ENCODE measurements at regions not wholly inside any gene's neighbourhood (a gene's known extent, or its start where the extent isn't known, plus 50 kb on each side); places are given as distances from the start of the nearest gene placed in this dataset.

GRCh38 chr12:68431786-68432185 lies 99.6 kb upstream of the MDM1 start:
- Histone ChIP-seq H3K79me2 (ENCODE audit: control insufficient read depth, insufficient read depth, low read length) (no peaks in the 10 kb centered on the region), H3K9me1 (ENCODE audit: control insufficient read depth, extremely low read depth, insufficient read depth, low read length) (no peaks in the 10 kb centered on the region), H3K27ac (ENCODE audit: control insufficient read depth, insufficient read depth, low read length) (no peak overlapping the region), H3K9ac (ENCODE audit: control insufficient read depth, extremely low read depth, insufficient read depth, low read length) (no peak overlapping the region), H3K9me3 (ENCODE audit: control insufficient read depth, low read depth, low read length) (no peaks in the 10 kb centered on the region), H3K4me2 (ENCODE audit: control insufficient read depth, extremely low read depth, insufficient read depth, low read depth, low read length) (no peak overlapping the region), H3K4me1 (ENCODE audit: control insufficient read depth, extremely low read depth, insufficient read depth, low read length) (no peaks in the 10 kb centered on the region), H3K4me3 (ENCODE audit: control insufficient read depth in 2 of 3, extremely low read depth in 1 of 3, insufficient read depth in 2 of 3, low read depth in 1 of 3, low read length in 3 of 3) (no peak overlapping the region), H2AFZ (ENCODE audit: control insufficient read depth, low read length) (no peak overlapping the region), H3K27me3 (ENCODE audit: control insufficient read depth, extremely low read depth, insufficient read depth, low read length) (no peaks in the 10 kb centered on the region), H4K20me1 (ENCODE audit: control insufficient read depth, extremely low read depth, insufficient read depth, low read length) (no peaks in the 10 kb centered on the region), H3K36me3 (ENCODE audit: control insufficient read depth in 2 of 2, extremely low read depth in 1 of 2, insufficient read depth in 2 of 2, low read length in 2 of 2) (no peaks in the 10 kb centered on the region)
- dilution Hi-C loops (cut with MboI; ENCODE audit: extremely low pct_ligation_motif_present, low sequenced_read_pairs) = no loop called here
- FAIRE-seq = no peak
- no peak for DNase-seq (ENCODE audit: low read depth, low spot score)
- TF ChIP-seq CTCF (optimal IDR thresholded peaks at IDR 0.05 in 1 of 3, IDR thresholded peaks at IDR 0.05 in 1 of 3, conservative IDR thresholded peaks at IDR 0.05 in 1 of 3; ENCODE audit: extremely low read depth in 1 of 3, insufficient read depth in 2 of 3, low read length in 3 of 3) = no peak
- no peak for TF ChIP-seq EZH2 (IDR thresholded peaks at IDR 0.05; ENCODE audit: low read length)

- Histone ChIP-seq H3K4me3 (ENCODE audit: control insufficient read depth in 2 of 3, extremely low read depth in 1 of 3, insufficient read depth in 2 of 3, low read depth in 1 of 3, low read length in 3 of 3) (no peak overlapping the region), H3K27me3 (ENCODE audit: control insufficient read depth, extremely low read depth, insufficient read depth, low read length) (no peaks in the 10 kb centered on the region), H3K9ac (ENCODE audit: control insufficient read depth, extremely low read depth, insufficient read depth, low read length) (no peak overlapping the region), H3K79me2 (ENCODE audit: control insufficient read depth, insufficient read depth, low read length) (no peaks in the 10 kb centered on the region), H3K9me3 (ENCODE audit: control insufficient read depth, low read depth, low read length) (no peaks in the 10 kb centered on the region), H2AFZ (ENCODE audit: control insufficient read depth, low read length) (no peak overlapping the region), H3K9me1 (ENCODE audit: control insufficient read depth, extremely low read depth, insufficient read depth, low read length) (no peaks in the 10 kb centered on the region), H3K4me1 (ENCODE audit: control insufficient read depth, extremely low read depth, insufficient read depth, low read length) (no peaks in the 10 kb centered on the region), H4K20me1 (ENCODE audit: control insufficient read depth, extremely low read depth, insufficient read depth, low read length) (no peaks in the 10 kb centered on the region), H3K36me3 (ENCODE audit: control insufficient read depth in 2 of 2, extremely low read depth in 1 of 2, insufficient read depth in 2 of 2, low read length in 2 of 2) (no peaks in the 10 kb centered on the region), H3K27ac (ENCODE audit: control insufficient read depth, insufficient read depth, low read length) (no peak overlapping the region), H3K4me2 (ENCODE audit: control insufficient read depth, extremely low read depth, insufficient read depth, low read depth, low read length) (no peak overlapping the region)
- TF ChIP-seq EZH2 (IDR thresholded peaks at IDR 0.05; ENCODE audit: low read length) (no peak), CTCF (optimal IDR thresholded peaks at IDR 0.05 in 1 of 3, IDR thresholded peaks at IDR 0.05 in 1 of 3, conservative IDR thresholded peaks at IDR 0.05 in 1 of 3; ENCODE audit: extremely low read depth in 1 of 3, insufficient read depth in 2 of 3, low read length in 3 of 3) (no peak)
- no peak for FAIRE-seq
- DNase-seq (ENCODE audit: low read depth, low spot score) = no peak
- dilution Hi-C loops (cut with MboI; ENCODE audit: extremely low pct_ligation_motif_present, low sequenced_read_pairs) = no loop called here
Measured at GRCh38 chr12:68432622-68433021, 100.5 kb upstream of the MDM1 start.

Measured in keratinocyte (primary cell).